DMS53 (cell line): ENCODE measurements at regions not wholly inside any gene's neighbourhood (a gene's known extent, or its start where the extent isn't known, plus 50 kb on each side); places are given as distances from the start of the nearest gene placed in this dataset.

ENCODE experiments used
- DNase-seq: peaks from one replicate; lab custom pipeline; 2025; lab: John Stamatoyannopoulos, UW

DNA sequence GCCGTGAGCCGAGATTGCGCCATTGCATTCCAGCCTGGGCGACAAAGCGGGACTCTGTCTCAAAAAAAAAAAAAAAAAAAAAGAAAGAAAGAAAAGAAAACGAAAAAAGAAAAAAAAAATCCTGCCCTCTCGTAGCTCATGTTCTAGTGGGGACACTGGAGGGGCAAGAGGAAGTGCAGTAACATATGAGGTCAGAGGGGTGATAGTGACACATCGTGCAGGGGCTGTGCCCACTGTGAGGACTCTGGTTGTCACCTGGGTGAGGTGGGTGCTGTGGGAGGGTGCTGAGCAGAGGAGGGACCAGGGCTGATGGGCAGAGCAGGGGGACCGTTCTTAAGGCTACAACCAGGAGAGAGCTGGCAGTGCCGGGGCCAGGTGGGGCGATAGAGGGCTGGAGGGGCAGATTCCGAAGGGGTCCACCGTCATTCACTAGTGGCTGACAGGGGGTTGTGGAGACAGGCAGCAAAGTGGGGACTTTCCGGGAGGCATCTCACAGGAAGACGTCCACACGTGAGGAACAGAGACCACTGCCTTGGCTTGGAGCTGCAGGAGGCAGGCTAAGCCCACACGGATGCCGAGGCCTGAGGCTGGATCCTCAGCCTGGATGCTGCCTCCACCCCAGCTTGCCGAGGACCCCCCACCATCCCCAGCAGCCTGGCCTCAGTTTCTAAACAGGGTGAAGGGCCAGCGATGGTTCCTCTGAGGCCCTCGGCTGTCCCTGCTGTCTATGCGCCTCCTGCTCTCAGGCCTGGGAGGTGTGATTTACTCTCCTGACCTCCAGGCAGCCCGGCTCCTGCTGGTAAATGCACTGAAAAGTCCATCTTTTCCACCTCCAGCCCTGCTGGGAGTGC lies 154.3 kb upstream of the IQSEC1 start:
- no peak for DNase-seq

DNA sequence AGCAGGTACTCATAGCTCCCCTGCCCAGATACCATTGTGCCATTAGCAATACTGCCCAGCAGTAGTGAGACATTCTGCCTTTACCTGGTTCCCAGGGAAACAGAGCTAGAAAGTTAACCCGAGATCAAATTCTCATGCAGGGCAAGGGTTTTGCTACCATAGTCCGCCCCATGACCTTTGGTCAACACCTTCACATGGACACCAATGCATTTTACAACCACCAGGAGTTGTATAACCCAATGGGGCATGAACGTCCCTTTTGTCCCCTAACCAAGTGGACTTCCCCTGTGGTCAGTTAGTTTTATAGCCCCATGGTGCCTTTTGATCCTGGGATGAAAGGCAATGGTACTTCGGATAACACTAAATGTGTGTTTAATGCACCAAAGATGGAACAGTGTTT lies 151.7 kb upstream of the IQSEC1 start:
- DNase-seq: no peak

DNA sequence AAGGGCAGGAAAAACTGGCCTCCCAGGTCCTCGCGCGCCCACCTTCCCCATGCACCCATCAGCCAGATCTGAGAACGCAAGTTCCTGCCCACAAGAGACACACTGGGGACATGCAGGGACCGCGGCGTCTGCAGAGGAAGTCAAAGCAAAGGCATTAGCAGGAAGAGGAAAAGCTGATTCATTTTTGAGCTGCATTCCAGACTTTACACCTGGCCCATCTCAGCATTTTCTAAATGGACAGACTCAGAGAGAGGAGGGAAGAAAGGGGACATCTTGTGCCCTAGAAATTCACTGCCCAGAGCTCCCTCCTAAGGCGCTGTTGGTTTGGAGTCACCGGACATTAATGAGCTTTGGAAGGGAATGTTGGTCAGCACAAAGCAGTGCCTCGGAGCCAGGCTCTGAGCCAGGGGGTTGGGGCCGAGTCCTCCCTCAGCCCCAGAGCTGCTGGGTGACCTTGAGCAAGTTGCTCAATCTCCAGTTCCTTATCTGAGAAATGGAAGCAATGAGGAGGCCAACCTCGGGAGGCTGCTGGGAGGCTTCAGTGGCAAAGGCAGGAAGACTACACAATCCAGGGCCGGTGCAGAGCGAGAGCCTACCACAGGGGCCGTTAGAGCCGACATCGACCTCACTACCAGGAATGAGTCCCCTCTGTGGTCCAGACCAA lies 150.5 kb upstream of the IQSEC1 start:
- DNase-seq: no peak

DNA sequence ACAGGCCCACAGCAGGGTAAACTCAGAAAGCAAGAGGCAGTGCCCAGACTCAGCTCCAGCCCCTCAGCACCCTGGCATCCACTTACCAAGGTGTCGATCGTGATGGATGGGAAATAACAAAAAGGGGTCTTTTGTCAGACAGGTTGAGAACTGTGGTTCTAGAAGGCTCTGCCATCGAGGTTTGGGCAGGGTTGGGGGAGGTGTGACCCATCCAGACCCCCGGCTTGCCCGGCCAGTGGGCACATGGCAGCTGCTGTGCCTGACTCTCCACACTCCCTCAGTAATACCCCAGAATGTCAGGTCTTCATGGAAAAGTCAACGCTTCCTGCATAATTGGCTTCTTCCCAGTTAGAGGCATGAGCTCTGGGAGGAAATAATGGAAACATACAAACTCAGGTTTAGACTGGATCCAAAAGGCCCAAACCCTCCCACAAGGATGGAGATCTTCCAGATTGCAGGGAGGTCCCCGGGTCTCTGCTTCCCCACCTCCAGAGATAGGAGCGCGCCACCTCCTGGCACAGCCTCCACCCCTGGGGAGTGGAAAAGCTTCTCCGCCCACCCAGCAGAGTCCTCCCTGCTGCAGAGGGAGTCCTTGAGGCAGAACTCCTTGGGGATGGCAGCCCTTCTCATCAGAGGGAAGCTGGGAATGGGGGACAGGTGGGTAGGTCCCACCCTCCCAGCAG lies 149.8 kb upstream of the IQSEC1 start:
- DNase-seq: no peak

DNA sequence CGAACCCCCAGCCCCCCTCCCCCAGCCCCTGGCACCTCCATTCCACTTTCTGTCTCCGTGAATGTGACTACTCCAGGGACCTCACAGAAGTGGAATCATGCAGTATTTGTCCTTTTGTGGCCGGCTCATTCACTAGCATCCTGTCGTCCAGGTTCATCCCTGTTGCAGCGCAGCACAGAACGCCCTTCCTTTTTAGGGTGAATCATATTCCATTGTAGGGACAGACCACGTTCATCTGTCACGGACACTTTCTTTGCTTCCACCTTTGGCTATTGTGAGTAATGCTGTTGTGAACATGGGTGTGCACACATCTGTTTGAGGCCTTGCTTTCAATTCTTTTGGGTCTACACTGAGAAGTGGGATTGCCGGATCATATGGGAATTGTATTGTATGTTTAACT lies 148.9 kb upstream of the IQSEC1 start:
- DNase-seq: no peak

DNA sequence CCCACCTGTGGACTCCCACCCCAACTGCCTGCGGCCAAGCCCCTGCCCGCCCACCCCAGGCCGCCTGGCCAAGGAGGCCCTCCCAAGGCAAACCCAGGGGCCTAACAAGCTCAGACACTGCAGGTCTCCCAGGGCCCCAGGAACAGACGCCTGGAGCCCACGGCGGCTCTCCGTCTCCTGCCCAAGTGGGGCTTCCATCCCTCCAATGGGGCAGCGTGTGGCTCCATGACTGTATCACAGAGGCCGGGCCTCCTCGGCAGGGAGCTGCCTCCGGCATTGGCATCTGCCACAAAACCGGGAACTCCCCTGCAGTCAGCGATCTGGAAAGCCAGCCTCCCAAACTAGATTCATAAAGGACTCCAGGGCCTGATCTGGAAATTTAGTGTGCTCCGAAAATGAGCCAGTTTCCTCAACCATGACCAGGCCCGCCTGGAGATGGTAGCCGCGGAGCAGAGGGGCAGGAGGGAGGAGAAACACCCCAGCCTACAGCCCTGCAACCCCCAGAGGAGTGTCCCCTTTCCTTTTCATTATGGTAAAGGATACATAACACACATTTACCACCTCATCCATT lies 148.3 kb upstream of the IQSEC1 start:
- no peak for DNase-seq

DNA sequence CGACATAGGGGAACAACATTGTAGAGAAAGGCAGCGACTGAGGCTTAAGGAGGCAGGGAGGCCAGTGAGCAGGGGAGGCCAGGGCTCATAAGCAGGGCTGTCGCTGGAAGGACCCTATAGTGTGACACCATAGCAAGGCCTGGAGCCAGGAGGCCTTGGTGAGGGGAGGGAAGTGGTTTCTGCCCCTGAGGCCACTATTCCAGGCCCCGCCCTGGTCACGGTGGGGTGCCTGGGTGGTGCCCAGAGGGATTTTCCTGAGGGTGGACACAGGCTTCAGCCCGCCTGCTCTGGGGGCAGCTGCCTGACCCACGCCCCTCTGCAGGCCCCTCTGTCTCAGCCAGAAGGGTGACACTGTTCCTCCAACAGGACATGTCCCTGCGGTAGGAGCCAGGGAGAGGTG lies 147.8 kb upstream of the IQSEC1 start:
- DNase-seq: no peak

DNA sequence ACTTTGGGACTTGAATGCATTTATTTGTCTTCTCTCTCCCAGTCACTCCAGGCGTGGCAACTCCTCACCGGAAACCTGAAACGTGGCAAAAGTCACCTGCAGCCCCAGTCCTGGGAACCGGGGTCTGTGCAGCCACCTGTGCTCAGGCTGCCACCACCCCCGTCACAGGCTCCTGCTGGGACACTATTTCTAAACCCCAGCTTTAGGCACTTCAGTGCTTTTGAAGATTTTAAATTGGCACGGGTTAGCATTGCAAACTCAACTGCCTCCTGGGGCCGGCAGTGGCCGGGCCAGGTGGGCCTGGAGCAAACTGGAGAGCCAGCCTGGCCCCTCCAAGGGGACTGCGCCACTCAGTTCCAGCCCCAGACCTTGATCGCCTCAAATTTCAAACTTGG lies 146.7 kb upstream of the IQSEC1 start:
- no peak for DNase-seq

DNA sequence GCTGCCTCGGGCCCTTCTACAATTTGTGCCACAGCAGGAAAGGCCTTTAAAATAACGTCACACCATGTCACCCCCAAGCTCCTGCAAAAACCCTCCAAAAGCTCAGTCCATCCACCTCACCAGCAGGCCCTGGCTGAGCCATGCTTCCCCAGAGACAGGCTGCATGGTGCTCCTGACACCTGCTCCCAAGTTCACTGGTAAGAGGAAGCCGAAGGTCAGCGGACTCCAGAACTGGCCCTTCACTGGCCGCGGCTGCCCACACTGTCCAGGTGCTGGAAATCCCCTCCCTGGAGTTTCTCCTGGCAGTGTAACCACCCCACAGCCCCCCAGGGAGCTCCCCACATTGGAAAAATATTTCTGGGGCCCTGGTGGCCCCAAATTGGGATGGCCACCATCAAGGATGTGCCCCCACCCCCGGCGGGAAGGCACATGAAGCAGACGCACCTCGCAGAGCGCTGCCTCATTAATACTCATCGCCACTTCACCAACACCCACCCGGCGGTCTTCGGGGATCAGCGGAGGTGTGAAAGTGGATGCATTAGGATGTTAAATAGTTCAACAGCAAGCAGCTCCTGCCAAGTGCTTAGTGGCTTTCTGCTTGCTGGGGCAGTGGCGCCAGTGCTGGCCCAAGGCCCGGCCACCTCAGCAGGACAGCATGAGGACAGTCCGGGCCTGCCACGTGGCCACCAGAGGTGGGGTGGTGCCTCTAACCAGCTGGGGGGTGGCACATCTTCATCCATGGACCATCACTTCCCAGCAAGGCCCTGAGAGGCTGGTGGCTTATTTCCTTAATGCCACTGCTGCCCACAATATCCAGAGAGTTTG lies 146.1 kb upstream of the IQSEC1 start:
- DNase-seq: no peak

DNA sequence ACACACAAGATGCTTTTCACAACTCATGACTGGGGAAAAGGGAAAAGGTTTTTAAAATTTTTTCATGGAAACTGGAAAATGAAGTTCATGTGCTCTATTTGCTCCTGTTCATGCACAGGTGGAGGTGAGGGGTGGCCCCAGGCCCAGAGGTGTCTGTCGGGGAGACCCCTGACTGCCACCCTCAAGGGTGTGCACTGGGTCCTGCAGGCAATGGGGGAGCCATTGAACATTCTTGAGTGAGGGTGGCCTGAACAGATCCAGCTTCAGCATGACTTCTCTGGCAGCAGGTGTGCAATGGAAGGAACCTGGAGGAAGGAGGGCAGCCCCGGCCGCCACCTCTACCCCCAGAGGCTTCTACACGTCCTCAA lies 145.3 kb upstream of the IQSEC1 start:
- no peak for DNase-seq

DNA sequence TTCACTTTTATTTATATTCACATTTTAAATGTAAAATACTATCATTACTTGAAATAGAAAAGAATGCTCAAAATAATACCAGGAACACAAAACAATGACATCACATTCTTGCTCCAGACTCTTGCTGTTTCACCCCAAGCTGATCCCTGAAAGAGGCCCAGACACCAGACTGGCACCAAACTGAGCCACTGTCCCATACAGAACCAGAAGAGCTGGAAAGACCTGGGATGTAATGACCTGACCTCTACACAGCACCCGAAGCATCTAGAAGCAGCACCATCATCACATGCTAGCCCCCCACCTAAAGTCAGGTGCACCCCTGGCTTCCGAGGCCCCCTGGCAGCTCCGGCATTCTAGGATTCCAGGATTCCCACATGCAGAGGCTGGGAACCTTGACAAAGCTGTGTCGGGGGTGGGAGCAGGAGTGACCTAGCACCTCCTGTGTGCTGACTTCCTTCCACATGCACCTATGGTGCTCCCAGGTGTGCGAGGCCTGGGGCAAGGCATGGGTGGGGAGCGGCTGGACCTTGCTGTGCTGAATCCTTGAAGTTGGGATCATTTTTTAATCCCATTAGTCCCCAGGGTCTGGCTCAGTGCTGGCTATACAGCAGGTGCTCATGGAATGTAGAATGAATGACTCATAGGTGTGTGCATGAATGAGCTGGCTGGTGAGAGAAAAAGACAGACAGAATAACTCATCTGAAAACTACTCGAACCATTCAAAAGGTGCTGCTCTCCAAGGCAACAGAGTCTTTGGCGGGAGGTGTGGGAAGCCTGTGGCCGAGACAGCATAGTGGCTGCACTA lies 144.7 kb upstream of the IQSEC1 start:
- DNase-seq: peak; percentile 72

DNA sequence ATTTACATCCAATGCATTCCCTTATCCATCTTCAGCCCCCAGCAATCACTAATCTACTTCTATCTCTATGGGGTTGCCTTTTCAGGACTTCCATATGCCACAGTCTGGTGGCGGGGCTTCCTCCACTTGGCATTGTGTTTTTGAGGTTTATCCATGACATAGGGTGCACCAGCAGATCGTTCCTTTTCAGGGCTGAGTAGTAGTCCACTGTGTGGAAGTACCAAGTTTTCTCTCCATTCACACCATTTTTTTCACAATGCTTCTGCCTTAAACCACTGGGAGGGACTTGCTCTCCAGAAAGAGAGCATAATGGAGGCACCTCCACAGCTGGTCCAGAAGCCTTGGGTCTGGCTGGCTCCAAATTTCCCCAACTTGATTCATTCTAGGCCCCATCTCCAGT lies 144.0 kb upstream of the IQSEC1 start:
- no peak for DNase-seq

DNA sequence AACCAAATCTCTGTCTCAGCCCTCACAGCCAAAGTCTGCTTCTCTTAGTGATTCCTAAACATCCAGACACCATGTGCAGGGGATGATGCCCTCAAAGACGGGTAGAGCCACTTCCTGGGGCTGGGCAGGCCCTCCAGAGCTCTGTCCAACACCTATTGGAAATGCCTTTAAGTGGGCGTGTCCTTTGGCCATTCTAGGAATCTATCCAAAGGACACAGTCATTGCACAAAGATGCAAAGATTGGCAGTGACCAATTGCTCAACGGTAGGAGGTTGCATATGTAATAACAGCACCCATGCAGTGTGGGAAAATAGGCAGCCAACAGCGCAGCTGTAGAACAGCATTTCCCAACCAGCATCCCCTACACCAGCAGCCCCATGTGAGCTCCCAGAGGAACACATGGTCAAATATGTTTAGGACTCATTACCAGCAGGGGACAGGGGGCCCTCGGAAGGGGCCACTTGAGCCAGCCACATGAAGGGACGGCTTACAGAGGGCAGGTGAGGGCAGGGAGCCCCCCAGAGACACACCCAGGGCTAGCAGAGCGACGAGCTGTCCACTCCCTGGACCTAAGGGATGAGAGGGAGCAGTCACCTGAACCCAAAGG lies 142.8 kb upstream of the IQSEC1 start:
- no peak for DNase-seq

DNA sequence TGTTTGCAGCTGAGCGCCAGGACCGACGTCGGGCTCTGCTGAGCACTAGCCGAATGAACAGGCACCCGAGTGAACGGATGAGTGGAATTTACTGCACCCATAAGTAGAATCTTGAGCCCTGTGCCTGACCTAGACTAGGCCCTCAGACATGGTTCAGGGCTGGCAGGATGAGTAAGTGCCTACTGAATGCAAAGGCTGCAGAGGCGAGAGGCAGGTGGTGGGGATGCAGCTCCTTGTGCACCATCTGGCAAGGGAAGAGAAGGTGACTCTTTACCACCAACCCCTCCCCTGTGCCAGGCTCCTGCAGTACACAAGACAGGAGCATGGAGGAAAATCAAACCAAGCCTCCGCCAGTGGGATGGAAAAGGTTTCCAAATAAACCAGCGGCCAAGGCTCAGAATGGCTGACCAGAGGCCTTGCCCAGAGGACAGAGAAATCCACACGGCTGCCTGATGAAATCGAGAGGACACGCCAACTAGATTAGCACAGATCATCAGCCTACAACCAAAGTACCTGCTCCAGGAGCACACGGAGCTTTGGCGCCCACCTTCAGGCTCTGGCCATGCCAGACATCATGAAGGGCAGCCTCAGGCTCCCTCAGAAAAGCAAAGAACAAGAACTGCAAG lies 141.7 kb upstream of the IQSEC1 start:
- no peak for DNase-seq

DNA sequence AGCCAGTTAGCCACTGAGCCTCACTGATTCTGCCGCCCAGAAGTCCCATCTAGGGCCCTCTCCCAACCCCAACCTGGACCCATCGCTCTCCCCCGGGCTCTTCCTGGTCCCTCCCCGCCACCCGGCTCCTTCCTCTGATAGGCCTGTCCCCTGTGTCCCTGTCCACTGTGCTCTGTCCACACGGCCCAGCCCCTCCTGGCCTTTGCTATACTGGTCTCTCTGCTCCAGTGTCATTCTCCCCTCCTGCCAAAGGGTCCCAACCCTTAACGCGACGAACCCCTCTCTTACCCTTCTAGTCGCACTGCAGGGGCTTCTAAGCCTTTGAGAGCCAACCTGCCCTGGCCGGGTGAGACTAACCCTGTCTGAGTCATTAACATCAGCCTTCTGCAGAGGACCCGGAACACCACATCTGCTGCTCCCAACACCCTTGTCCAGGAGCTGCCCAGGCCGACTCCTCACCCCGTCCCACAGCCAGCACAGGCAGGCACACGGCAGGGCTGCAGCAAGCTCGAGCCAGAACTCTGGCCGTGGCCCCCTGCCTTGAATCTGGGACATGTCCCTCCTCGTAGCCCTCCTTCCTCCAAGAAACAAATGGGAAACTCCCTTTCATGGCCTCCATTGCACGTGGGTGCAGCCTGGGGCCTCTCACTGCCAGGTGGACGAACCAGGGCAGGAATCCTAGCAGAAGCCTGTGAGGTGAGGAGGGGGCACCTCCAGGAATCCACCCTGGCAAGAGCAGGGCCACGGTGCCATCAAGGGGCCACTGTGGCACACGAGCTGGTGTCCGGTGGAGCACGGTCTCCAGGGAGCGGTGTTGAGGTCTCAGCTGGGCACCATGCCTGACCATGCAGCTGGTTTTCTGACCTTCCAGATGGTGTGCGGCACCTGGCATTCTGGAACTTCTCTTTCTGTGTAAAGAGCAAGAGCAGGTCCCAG lies 140.9 kb upstream of the IQSEC1 start:
- no peak for DNase-seq

DNA sequence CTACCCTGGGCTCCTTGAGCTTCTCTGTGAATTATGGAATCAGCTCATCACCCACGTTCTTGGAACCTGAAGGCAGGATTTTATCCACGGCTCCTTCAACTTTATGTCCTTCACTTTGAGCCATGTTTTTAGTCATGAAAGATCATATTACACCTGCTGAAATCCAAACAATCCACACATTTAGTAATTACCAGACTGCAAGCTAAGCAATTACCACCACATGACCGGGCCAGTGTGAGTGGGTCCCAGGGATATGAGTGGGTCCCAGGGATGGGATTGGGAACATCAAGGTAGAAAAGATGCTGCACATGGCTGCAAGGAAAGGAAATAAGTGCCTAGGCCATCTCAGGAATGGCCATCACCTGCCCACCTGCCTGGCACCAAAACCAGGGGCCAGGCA lies 140.3 kb upstream of the IQSEC1 start:
- DNase-seq: no peak

DNA sequence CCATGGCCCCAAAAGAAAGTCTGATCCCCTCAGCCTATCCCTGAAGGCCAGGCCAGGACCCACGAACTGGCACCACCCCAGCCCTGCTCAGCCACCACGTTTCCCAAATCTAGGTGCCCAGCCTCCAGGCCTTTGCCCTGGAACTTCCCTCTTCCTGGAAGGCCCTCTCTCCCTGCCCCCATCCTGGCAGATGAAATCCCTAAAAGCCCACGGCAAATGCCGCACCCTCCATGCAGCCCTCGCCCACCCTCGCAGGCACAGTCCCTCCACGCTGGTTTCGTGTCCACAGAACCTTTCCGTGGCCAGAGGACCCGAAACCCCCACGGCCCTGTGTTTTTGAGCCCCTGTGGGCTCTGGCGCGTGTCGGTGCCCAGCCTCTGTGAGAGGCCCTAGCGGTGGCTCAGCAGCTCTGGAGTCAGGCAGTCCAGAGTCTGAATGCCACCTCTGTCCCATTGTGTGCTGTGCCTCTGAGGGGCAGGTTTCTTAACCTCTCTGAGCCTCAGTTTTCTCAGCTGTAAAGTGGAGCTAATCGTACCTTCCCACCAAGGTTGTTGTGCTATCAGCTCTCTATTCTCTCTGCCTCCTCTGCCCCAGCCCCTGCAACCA lies 138.5 kb upstream of the IQSEC1 start:
- no peak for DNase-seq

DNA sequence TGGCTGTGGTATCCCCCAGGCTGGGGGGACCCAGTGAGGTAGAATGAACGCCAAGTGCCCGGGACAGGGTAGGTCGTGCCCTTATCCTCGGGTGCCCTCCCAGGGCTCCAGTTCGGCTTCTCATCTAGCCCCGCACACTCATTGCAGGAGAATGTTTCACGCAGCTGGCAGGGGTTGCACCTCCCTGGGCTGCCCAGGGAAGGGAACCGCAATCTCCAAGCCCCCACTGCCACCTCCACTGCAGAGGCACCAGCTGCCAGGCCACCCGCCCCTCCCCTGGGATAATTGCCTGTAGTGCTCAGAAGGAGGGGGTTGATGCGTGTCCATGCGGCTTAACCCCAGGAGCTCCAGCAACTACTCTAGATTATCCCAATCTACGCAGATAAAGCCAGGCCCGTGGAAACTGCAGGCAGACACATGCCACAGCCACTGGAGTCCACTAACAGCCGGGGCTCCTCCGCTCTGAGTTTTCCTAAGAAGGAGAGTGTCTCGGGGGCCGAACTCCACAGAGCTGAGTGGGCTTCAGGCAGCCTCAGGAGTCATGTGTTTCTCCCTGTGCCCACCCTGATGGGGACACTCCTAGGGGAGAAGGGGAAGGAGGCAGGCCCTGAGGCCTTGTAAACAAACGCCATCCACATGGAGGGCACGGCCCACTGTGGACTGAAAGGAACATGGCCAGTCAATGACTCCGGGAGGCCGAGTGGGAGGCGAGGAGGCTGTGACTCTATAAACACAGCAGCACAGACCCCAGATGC lies 137.2 kb upstream of the IQSEC1 start:
- DNase-seq: no peak
